Ecto neural progenitor cell (in vitro differentiated cells): ENCODE measurements at regions not wholly inside any gene's neighbourhood (a gene's known extent, or its start where the extent isn't known, plus 50 kb on each side); places are given as distances from the start of the nearest gene placed in this dataset.
"Not testable (repeated sequence)": the region's sequence is repeated elsewhere in the genome, so short reads cannot be mapped to it uniquely, and the experiment has no call there.

ENCODE experiments used
- DNase-seq: peaks from one replicate; pipeline ENCODE4 v3.0.0-alpha.2; 2018; ENCODE audit warnings: low spot score

GRCh38 chr22:17318817-17319216 is 50.4 kb upstream of the CECR2 start:
- no peak for DNase-seq

- no peak for DNase-seq
These were observed 54.0 kb upstream of the CECR2 start for GRCh38 chr22:17315310-17315709.

- DNase-seq = no peak
These were observed 54.8 kb upstream of the CECR2 start for GRCh38 chr22:17314487-17314886.

GRCh38 chr22:17313626-17314025 is 55.6 kb upstream of the CECR2 start:
- DNase-seq = no peak

- no peak for DNase-seq
These were observed 61.7 kb upstream of the CECR2 start for GRCh38 chr22:17307566-17307965.

- DNase-seq = no peak
These were observed 64.2 kb upstream of the CECR2 start for GRCh38 chr22:17305076-17305475.

GRCh38 chr22:17303840-17304779 is 65.2 kb upstream of the CECR2 start:
- DNase-seq = no peak

- no peak for DNase-seq
These were observed 65.8 kb upstream of the CECR2 start for GRCh38 chr22:17303441-17303839.

- DNase-seq = no peak
These were observed 66.6 kb upstream of the CECR2 start for GRCh38 chr22:17302616-17303015.

- DNase-seq = no peak
These were observed 68.3 kb upstream of the CECR2 start for GRCh38 chr22:17300926-17301325.

- DNase-seq = not testable (repeated sequence)
These were observed 70.3 kb upstream of the CECR2 start for GRCh38 chr22:17298805-17299502.

- DNase-seq = no peak
These were observed 66.4 kb upstream of the ADA2 start for GRCh38 chr22:17285656-17286055.

- no peak for DNase-seq
These were observed 65.7 kb upstream of the ADA2 start for GRCh38 chr22:17284888-17285287.

GRCh38 chr22:17284466-17284865 is 65.2 kb upstream of the ADA2 start:
- no peak for DNase-seq

GRCh38 chr22:17283865-17284264 is 64.6 kb upstream of the ADA2 start:
- not testable (repeated sequence) for DNase-seq

- no peak for DNase-seq
These were observed 64.2 kb upstream of the ADA2 start for GRCh38 chr22:17283423-17283822.

GRCh38 chr22:17281440-17281841 is 62.2 kb upstream of the ADA2 start:
- DNase-seq = no peak

- no peak for DNase-seq
These were observed 61.8 kb upstream of the ADA2 start for GRCh38 chr22:17281026-17281425.

GRCh38 chr22:17272511-17272991 is 53.3 kb upstream of the ADA2 start:
- DNase-seq = peak; percentile 74

GRCh38 chr22:17271711-17272451 is 52.6 kb upstream of the ADA2 start:
- no peak for DNase-seq

- DNase-seq = no peak
These were observed 50.5 kb upstream of the ADA2 start for GRCh38 chr22:17269607-17270261.

GRCh38 chr22:17269224-17269606 is 50.0 kb upstream of the ADA2 start:
- no peak for DNase-seq
